NCI-H446 (cell line): ENCODE measurements at regions not wholly inside any gene's neighbourhood (a gene's known extent, or its start where the extent isn't known, plus 50 kb on each side); places are given as distances from the start of the nearest gene placed in this dataset.
A peak's percentile ranks its signal among the peaks of the same experiment; 100 is the strongest.
"Not testable (repeated sequence)": the region's sequence is repeated elsewhere in the genome, so short reads cannot be mapped to it uniquely, and the experiment has no call there.

Experiments used
- DNase-seq, 2 experiments: peaks; one replicate each; lab custom pipeline; 2025; lab: John Stamatoyannopoulos, UW

DNA sequence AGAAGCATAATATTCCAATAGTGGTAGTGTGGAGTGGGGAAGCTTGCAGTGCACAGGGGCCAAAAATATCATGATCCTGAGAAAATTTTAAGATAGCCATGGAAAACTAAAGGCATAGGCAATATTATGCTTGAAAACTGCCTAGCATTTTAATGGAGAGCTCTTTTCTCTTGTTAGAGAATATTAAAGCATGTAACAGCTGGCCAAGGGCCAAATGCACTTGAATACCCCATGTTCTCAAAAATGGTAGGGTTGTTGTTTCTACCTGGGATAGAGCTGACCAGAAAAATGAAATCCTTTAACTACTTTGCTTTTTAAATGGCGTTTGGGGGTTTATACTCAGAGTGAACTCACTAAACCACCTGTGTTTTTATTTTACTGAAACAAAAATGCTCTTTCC lies 739.6 kb upstream of the SLIT2 start:
- DNase-seq: no peak

GRCh38 chr4:19510993-19511392 lies 740.7 kb upstream of the SLIT2 start:
- DNase-seq: no peak

DNA sequence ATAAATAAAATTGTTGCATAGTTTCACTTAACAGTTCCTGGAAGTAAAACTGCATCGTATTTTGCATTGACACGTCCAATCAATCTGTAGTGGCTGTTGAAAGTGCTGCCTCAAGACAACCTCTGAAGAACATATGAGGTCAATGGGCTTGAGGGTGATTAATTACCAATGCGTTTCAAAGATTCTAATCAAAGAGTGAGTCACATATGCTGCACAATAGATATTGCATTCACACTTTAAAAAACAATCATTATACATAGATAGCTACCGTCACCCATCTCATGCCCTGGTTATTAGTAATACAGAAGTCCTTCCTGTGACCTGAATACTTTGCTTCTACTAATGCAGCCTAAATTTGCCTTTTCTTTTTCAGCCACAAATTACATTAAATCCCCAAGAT lies 743.3 kb upstream of the SLIT2 start:
- no peak for DNase-seq

GRCh38 chr4:19497705-19498104 lies 754.0 kb upstream of the SLIT2 start:
- DNase-seq: no peak

DNA sequence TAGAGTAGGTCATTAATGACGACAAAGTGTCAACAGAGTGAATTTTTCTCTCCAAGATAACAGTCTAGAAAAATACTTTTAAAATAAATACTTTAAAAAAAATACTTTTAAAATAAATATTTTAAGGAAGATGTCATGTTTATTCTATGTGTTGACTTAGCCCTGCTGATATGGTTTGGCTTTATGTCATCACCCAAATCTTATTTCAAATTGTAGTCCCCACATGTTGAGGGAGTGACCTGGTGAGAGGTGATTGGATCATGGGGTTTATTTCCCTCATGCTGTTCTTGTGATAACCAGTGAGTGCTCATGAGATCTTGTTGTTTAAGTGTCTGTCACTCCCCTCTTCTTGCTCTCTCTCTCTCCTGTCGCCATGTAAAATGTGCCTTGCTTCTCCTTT lies 754.9 kb upstream of the SLIT2 start:
- DNase-seq: no peak

GRCh38 chr4:19494961-19495360 lies 756.7 kb upstream of the SLIT2 start:
- DNase-seq: no peak

DNA sequence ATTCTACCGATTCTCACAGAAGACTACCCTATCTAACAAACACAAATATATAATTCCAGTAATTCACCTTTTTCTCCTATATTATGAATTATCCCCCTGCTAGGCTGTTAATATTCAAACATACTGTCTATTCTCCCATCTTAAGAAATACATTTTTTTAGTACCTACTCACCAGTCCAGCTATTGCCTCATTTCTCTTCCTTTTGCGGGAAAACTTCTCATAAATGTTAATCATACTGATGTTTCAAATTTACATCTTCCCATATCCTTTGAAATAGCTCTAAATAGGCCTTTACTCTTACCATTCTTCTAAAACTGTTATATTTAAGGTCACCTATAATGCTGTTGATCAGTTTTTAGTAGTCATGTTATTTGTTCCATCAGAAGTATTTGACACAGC lies 759.1 kb upstream of the SLIT2 start:
- DNase-seq: no peak

GRCh38 chr4:19486400-19486799 lies 765.3 kb upstream of the SLIT2 start:
- no peak for DNase-seq

- DNase-seq: no peak
Observed at GRCh38 chr4:19478791-19479190, 772.9 kb upstream of the SLIT2 start.

DNA sequence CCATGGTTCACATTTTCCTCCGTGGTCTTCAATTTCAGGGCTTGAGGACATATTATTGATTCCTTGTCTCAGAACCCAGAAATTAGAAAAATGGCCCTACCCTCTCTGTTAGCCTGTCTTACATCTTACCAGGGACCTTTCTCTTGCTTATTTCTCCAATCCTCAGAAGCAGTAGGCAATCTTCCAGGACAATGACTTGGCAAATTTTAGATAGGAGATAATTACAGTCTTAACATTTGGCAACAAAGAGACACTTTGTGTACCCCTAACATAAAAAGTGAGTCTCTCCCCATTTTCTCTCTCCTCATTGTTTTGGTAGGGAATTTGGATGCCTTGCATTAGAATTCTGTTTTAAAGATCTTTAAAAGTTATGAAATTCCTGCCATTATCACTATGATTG lies 778.1 kb upstream of the SLIT2 start:
- no peak for DNase-seq

GRCh38 chr4:19472666-19473065 lies 779.0 kb upstream of the SLIT2 start:
- DNase-seq: no peak

DNA sequence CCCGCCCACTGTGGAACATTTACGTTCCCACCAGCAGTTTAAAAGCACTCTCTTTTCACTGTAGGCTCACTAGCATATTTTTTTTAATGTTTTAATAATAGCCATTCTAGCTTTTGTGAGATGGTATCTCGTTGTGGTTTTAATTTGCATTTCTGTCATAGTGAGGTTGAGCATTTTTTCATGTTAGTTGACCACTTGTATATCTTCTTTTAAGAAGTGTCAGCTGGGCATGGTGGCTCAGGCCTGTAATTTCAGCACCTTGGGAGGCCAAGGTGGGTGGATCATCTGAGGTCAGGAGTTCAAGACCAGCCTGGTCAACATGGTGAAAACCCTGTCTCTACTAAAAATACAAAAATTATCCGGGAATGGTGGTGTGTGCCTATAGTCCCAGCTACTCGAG lies 781.7 kb upstream of the SLIT2 start:
- DNase-seq: not testable (repeated sequence)

DNA sequence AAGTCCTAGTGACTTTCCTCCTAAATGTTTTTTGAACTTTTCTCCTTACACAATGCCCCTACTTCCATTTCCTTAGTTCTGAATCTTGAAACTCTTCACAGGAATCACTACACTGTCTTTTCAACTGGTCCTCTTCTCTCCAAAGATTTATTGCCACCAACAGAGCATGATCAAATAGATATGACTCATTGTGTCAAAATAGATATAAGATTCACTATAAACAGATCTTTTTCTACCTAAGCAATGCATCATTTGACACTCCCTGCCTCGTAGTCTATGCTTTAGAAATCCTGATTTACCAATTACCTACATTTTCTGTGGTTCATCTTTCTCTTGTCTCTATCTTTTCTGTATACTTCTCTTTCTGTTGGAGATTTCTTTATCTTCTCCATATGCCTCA lies 789.6 kb upstream of the SLIT2 start:
- DNase-seq: no peak

DNA sequence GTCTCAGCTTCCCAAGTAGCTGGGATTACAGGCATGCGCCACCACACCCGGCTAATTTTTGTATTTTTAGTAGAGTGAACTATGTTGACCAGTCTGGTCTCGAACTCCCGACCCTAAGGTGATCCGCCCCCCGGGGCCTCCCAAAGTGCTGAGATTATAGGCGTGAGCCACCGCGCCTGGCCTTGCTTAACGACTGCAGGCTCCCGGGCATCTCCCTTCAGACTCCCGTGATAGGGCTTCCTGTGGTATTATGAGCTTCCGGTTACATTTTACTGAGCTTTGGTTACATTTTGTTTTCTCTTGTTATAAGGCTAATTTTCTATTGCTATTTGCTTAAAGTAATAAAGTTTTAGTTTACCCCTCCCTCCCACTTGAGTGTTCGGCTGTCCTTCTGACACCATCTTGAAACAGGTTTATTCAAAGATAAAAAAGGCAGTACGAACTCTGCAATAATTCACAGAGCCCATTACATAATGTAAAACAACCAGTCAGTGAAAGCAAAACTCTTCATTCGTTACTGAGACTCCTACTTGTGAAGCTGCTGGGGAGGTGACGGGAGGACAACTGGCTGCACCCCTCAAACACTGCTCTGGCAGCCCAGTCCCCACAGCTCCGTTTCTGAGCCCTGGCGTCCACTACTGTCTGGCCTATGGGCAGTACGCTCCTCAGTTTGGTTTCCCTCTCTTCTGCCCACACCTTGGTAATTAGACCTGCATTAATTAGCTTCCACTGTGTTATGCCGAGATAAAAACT lies 795.7 kb upstream of the SLIT2 start:
- no peak for DNase-seq

DNA sequence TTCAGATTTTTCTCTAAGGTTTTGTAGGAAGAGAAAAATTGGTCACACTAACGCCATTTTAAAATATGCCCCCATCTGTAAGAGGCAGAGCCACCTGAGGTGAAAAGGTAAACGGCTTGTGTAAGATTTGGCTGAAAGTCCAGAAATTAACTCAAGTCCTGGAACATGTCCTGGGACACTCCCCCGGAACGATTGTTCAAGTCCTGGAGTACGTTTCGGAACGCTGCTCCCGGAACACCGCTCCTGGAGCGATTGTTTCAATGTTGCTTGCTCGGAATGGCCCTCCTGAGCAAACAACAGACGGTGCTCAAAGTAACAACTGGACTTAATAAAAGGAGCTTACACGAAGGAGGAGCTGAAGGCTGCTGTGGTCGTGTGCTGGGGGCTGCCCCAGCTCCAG lies 796.5 kb upstream of the SLIT2 start:
- DNase-seq: no peak

DNA sequence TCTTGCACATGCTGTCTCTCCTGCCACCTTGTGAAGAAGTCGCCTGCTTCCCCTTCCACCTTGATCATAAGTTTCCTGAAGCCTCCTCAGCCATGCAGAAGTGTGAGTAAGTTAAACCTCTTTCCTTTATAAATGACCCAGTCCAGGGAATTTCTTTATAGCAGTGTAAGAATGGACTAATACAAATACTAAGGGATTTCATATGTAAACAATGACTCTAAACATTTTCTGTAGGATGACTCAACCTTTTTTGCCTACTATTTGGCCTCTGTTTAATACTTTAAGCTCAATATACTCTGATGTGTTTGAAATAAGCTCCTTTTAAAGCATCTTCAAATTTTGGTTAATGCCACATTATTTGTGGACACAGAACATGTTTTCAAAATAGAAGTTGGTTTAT lies 813.5 kb upstream of the SLIT2 start:
- DNase-seq: no peak

DNA sequence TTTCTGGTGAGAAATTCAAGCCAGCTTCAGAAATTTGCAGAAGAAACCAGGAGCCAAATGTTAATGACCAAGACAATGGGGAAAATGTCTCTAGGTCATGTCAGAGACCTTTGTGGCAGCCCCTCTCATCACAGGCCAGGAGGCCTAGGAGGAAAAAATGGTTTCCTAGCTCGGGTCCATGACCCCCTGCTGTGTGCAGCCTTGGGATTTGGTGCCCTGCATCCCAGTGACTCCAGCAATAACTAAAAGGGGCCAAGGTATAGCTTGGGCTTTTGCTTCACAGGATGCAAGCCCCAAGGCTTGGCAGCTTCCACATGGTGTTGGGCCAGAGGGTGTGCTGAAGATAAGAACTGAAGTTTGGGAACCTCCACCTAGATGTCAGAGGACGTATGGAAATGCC lies 814.7 kb upstream of the SLIT2 start:
- no peak for DNase-seq

GRCh38 chr4:19429684-19430083 lies 822.0 kb upstream of the SLIT2 start:
- DNase-seq: no peak

DNA sequence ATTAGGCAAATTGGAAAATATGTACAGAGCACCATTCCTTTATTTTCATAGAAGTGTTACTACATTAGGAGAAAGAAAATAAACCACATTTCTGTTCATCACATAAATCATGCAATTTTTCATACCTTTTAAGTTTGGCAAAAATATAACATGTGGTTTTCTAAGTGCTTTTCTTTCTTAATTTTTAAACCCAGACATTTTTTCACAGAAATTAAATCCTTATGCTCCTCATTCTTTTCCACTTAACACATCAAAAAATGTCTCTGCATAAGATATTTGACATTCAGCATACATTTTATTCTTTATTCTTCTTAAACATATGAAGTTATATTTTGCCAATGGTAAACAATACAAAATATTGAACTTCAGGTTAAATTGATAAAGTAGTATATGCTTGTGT lies 826.6 kb upstream of the SLIT2 start:
- no peak for DNase-seq

DNA sequence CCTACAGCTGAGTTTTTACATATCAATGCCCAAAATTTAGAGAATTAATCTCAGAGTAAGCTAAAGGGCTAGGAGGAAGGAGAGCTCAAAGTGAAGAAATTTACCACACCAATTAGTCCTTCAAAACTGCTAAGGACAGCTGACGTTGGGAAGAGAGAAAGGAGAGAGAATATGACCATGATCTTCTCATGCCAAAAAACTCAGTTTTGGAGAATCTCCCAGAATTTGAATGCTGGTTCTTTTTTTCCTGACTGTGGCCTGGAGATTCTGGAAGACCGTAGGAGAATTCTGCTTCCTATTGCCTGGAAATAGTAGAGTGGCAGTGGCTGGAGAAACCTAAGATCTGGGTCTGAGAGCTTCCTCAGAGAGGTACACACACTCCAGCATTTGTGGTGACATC lies 834.4 kb upstream of the SLIT2 start:
- DNase-seq: peak in 1 of 2 experiments; percentile 0

DNA sequence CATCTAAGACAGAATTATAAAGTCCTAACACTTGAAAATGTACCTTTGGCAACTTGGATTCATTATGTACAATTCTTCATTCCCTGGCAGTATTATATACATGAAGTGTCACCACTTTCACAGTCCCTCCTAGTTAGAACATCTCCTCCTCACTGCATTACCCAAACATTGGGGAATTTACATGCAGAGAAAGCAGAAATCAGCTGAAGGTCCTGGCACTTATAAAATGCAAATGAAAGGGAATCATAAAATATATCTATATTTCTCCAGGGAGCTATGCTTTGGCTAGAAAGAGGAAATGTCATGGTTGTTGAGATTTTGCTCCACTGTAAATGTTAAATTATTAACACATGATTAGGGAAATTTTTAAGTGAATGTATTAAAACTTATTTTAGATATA lies 835.6 kb upstream of the SLIT2 start:
- DNase-seq: no peak

GRCh38 chr4:19408490-19408889 lies 843.2 kb upstream of the SLIT2 start:
- no peak for DNase-seq

DNA sequence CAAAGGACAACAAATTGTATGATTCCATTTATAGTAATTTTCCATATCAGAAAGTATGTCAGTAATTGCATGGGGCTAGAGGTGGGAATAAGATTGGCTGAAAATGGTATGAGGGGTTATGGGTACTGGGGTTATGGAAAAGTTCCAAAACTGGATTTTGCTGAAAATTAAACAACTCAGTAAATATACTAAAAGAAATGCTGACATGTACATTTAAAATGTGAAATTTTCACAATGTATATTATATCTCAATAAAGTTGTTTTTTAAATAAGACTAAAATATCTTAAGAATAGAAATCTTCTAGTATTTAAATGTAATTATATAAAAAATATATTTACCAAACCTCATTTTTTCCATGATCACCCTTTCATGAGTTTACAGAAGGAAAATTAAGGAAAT lies 844.9 kb upstream of the SLIT2 start:
- DNase-seq: no peak

GRCh38 chr4:19403786-19404370 lies 847.8 kb upstream of the SLIT2 start:
- DNase-seq: no peak
